CD4-positive, alpha-beta memory T cell (primary cell): ENCODE measurements at regions not wholly inside any gene's neighbourhood (a gene's known extent, or its start where the extent isn't known, plus 50 kb on each side); places are given as distances from the start of the nearest gene placed in this dataset.

ENCODE experiments used
- CTCF ChIA-PET: fragments of 350-600 bp; sonication (Branson Sonifier 250); formaldehyde crosslinking; loops from one replicate; lab custom pipeline; 2021; ENCODE audit warnings: inconsistent platforms; ENCODE audit not compliant: partially characterized antibody; lab: Charles Lee
- POLR2A ChIA-PET: fragments of 350-600 bp; sonication (Branson Sonifier 250); formaldehyde crosslinking; loops from one replicate; lab custom pipeline; 2021; ENCODE audit not compliant: partially characterized antibody; lab: Charles Lee
- DNase-seq, 5 donors: peaks; one replicate each; pipeline versions ENCODE4 v3.0.0 to v3.0.0-alpha.2; 2020 to 2022; ENCODE audit warnings: mixed read lengths in 1 of 5
- H3K27ac ChIP-seq: one replicate; pipeline ENCODE4 v1.7.0; 2013; ENCODE audit warnings: low read depth, low read length
- H3K27me3 ChIP-seq: 2 replicates; pipeline ENCODE4 v1.7.0; 2013; ENCODE audit warnings: mild to moderate bottlenecking, low read length, moderate library complexity; ENCODE audit not compliant: insufficient read depth
- H3K36me3 ChIP-seq: 2 replicates; pipeline ENCODE4 v1.7.0; 2013; ENCODE audit warnings: mild to moderate bottlenecking, low read length, moderate library complexity; ENCODE audit not compliant: insufficient read depth
- H3K4me1 ChIP-seq: 2 replicates; pipeline ENCODE4 v1.7.0; 2013; ENCODE audit warnings: mild to moderate bottlenecking, low read length, moderate library complexity; ENCODE audit not compliant: insufficient read depth
- H3K4me3 ChIP-seq, 2 donors: one replicate each; pipeline ENCODE4 v1.7.0; 2013; ENCODE audit warnings: low read length in 2 of 2, mild to moderate bottlenecking in 1 of 2
- H3K9me3 ChIP-seq, 2 donors: one replicate each; pipeline ENCODE4 v1.7.0; 2013; ENCODE audit warnings: low read length in 2 of 2, control low read depth in 1 of 2; ENCODE audit not compliant: control insufficient read depth in 1 of 2
- H3K27ac Mint-ChIP-seq, 7 donors: one replicate each; pipeline ENCODE4 v1.8.0; 2020 to 2021; ENCODE audit warnings: mixed read lengths in 7 of 7, mild to moderate bottlenecking in 6 of 7, inconsistent platforms in 3 of 7, moderate library complexity in 3 of 7
- H3K27me3 Mint-ChIP-seq, 2 donors: one replicate each; pipeline ENCODE4 v1.8.0; 2020 to 2021; ENCODE audit warnings: mixed read lengths in 2 of 2
- H3K36me3 Mint-ChIP-seq, 2 donors: one replicate each; pipeline ENCODE4 v1.8.0; 2020 to 2021; ENCODE audit warnings: mixed read lengths in 2 of 2, inconsistent platforms in 1 of 2, mild to moderate bottlenecking in 1 of 2
- H3K4me1 Mint-ChIP-seq, 4 donors: one replicate each; pipeline ENCODE4 v1.8.0; 2020 to 2021; ENCODE audit warnings: mixed read lengths in 4 of 4, mild to moderate bottlenecking in 1 of 4
- H3K4me3 Mint-ChIP-seq, 8 donors: one replicate each; pipeline ENCODE4 v1.8.0; 2020 to 2021; ENCODE audit warnings: mixed read lengths in 8 of 8, mild to moderate bottlenecking in 7 of 8, moderate library complexity in 6 of 8, inconsistent platforms in 3 of 8
- H3K9me3 Mint-ChIP-seq, 8 donors: one replicate each; pipeline ENCODE4 v1.8.0; 2020 to 2021; ENCODE audit warnings: mixed read lengths in 8 of 8, mild to moderate bottlenecking in 5 of 8, inconsistent platforms in 3 of 8, moderate library complexity in 1 of 8
- intact Hi-C: fragments of 100-400 bp; cut with micrococcal nuclease; formaldehyde crosslinking; loops from one replicate; pipeline ENCODE4 v1.15.1; 2023

DNA sequence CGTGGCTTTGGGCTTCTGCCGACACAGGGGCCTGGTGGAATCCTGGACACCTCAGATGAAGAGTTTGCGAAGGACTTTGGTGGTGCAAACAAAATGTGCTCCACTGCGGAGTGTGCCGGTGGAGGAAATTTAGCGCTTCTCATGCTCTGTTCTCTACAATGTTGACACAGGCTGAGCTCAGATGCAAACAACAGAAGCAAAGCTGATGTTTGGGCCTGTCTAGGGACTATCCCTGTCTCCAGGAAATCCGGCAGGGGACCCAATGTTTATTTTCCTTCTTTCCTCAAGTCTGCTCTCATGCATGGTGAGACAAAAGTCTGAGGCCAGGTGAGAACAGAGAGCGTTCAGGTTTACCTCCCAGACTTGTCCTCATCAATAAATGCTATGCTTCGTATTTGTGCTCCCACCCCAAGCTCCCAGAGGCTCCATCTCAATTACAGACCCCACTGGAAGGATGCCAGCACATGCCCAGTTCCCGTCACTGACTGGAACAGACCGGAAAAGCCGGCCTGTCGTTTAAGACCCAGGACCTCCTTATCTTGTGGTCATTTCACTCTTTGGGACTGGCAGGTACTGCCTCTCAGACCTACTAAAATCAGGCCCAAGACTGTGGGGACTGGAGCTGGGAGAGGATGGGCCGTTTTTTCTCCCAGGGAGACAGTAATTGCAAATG, 105.7 kb upstream of the B3GAT1 start:
- no peaks in the 10 kb centered on the region for H3K9me3 ChIP-seq
- Mint-ChIP-seq H3K4me3 (no peak overlapping the region), H3K4me1 (peaks cover 0 to 1% (median 0%) of the 10 kb centered on the region in 4 donors), H3K9me3 (peaks cover 0 to 2% (median 0%) of the 10 kb centered on the region in 8 donors), H3K27me3 (peaks cover 4 to 9% of the 10 kb centered on the region in 2 donors), H3K27ac (no peak overlapping the region), H3K36me3 (no peaks in the 10 kb centered on the region)
- no peak for DNase-seq
- POLR2A ChIA-PET: no interaction called here
- H3K27me3 ChIP-seq: no peaks in the 10 kb centered on the region
- H3K27ac ChIP-seq: no peak overlapping the region
- no peak overlapping the region for H3K4me3 ChIP-seq
- CTCF ChIA-PET: no interaction called here
- intact Hi-C loops: no loop called here
- H3K4me1 ChIP-seq: no peaks in the 10 kb centered on the region
- H3K36me3 ChIP-seq: no peaks in the 10 kb centered on the region

DNA sequence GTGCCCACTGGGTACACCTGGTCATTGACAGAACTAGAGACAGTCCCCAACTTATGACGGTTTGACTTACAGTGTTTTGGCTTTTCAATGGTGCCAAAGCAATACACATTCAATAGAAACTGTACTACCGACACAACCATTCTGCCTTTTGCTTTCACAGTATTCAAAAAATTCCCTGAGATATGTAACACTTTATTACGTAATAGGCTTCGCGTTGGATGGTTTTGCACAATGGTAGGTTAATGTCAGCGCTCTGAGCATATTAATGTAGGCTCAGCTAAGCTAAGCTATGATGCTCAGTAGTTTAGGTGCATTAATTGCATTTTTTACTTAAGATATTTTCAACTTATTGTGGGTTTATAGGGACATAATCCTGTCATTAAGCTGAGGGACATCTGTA, 105.1 kb upstream of the B3GAT1 start:
- intact Hi-C loops: no loop called here
- H3K36me3 Mint-ChIP-seq: no peaks in the 10 kb centered on the region
- H3K4me1 Mint-ChIP-seq: peaks cover 0 to 2% (median under 1%) of the 10 kb centered on the region in 4 donors
- CTCF ChIA-PET: interaction anchor here (1.4 kb wide), 1 partner anchor 10 kb away, joined by 3 read pairs; no protein-coding TSS in a partner anchor
- Histone ChIP-seq H3K27ac (no peak overlapping the region), H3K36me3 (no peaks in the 10 kb centered on the region), H3K4me1 (no peaks in the 10 kb centered on the region), H3K27me3 (no peaks in the 10 kb centered on the region), H3K9me3 (no peaks in the 10 kb centered on the region), H3K4me3 (no peak overlapping the region)
- H3K4me3 Mint-ChIP-seq: no peak overlapping the region
- POLR2A ChIA-PET: no interaction called here
- no peak overlapping the region for H3K27ac Mint-ChIP-seq
- H3K9me3 Mint-ChIP-seq: peaks cover 0 to 2% (median 0%) of the 10 kb centered on the region in 8 donors
- peaks cover 4 to 6% of the 10 kb centered on the region in 2 donors for H3K27me3 Mint-ChIP-seq
- no peak for DNase-seq

DNA sequence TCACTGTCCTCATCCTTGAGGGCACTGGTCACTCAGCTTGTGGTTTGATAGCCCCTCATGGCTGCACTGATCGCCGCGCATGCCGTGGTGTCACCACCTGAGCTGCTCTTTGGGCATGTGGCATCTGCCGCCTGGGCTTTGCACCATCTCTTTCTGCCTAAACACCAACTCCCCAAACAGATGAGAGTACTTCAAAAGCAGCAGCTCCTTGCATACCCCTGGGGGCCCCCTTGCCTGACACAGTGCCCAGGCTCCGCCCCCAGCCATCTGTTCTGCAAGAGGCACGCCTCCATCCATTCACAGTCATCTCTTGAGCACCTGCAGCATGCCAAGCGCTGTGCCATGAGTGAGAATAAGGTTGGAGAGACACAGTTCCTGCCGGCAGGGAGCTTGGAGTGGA, 104.5 kb upstream of the B3GAT1 start:
- H3K27ac ChIP-seq: no peak overlapping the region
- ChIA-PET POLR2A (no interaction called here), CTCF (interaction anchor here (1.4 kb wide), 1 partner anchor 9 kb away, joined by 3 read pairs; no protein-coding TSS in a partner anchor)
- intact Hi-C loops: no loop called here
- DNase-seq: no peak
- Mint-ChIP-seq H3K4me3 (no peak overlapping the region), H3K27me3 (peaks cover 4 to 6% of the 10 kb centered on the region in 2 donors), H3K9me3 (peaks cover 0 to 2% (median 0%) of the 10 kb centered on the region in 8 donors), H3K27ac (no peak overlapping the region), H3K4me1 (peaks cover 0 to 2% (median under 1%) of the 10 kb centered on the region in 4 donors), H3K36me3 (no peaks in the 10 kb centered on the region)
- no peaks in the 10 kb centered on the region for H3K4me1 ChIP-seq
- H3K27me3 ChIP-seq: no peaks in the 10 kb centered on the region
- H3K36me3 ChIP-seq: no peaks in the 10 kb centered on the region
- H3K9me3 ChIP-seq: no peaks in the 10 kb centered on the region
- H3K4me3 ChIP-seq: no peak overlapping the region

DNA sequence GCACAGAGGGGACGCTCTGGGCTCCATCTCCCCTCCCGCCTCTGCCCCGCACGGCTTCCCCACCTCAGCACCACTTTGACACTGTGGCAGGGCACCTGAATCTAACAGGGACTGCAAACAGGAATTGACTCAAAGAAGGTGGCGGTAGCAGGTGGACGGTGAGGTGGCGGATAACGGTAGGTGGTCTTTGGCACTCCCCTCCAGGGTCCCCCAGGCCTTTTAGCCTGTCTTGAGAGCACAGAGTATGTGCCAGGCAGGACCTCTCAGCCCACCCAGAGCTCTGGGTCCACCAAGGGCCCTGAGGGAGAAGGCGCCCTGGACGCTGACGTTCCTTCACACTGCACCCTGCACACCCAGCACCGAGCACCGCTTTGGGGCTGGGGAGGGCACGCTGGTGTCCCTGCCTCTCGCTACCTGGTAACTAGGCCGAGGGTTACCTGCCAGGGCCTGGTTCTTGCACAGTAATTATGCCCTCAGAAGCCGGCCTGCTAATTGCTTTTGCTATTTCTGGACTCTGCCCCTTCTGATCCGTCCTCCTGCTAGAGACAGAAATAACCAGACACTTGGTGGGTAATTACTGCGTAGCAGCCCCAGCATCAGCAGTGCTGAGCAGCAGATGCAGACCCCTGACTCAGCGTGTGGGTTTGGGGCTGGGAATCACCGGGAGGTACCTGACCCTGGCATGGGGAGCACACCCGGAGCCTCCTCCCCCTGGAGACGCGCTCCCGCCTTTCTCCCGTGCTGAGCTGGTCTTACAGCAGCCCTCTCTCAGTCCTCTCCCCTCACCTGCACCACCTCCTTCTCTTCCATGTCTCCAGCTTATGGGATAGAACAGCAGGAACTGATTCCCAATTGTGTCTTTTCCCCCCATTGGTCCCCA, 103.3 kb upstream of the B3GAT1 start:
- peaks cover 5 to 6% of the 10 kb centered on the region in 2 donors for H3K27me3 Mint-ChIP-seq
- H3K4me3 Mint-ChIP-seq: no peak overlapping the region
- no peak overlapping the region for H3K27ac ChIP-seq
- intact Hi-C loops: no loop called here
- no peak overlapping the region for H3K4me3 ChIP-seq
- peaks cover 0 to 2% (median 0%) of the 10 kb centered on the region in 8 donors for H3K9me3 Mint-ChIP-seq
- no peaks in the 10 kb centered on the region for H3K9me3 ChIP-seq
- H3K4me1 Mint-ChIP-seq: peaks cover 0 to 2% (median under 1%) of the 10 kb centered on the region in 4 donors
- POLR2A ChIA-PET: no interaction called here
- H3K27me3 ChIP-seq: no peaks in the 10 kb centered on the region
- CTCF ChIA-PET: no interaction called here
- no peak for DNase-seq
- H3K36me3 ChIP-seq: no peaks in the 10 kb centered on the region
- H3K36me3 Mint-ChIP-seq: no peaks in the 10 kb centered on the region
- no peaks in the 10 kb centered on the region for H3K4me1 ChIP-seq
- H3K27ac Mint-ChIP-seq: no peak overlapping the region

DNA sequence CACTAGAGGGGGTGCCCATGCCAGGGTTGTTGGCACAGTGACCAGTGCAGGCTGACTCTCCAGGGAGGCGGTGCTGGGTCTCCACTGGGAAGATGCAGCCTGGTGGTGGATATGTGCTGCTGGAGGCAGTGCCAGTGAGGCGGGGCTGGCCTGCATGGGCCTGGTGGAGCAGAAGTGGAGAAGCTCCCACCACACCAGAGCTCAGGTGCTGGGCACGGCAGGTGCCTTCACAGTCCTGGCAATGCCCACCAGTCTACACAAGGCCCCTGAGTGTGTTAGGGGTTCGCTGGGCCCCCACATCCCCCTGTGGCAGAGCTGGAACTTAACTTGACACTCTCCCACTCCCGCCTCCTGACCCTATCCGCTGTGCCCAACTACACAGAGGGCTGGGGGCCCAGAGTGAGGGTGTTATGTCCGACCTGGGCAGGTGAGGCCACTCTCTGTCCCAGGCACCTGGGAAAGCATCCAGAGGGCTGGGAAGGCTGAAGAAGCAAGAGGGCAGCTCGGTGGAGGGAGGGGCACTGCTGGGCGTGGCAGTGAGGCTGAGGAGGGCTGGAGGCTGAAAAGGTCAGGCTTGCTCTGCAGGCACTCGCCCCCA, 102.4 kb upstream of the B3GAT1 start:
- Histone ChIP-seq H3K4me3 (no peak overlapping the region), H3K27ac (no peak overlapping the region), H3K4me1 (no peaks in the 10 kb centered on the region), H3K9me3 (no peaks in the 10 kb centered on the region), H3K27me3 (no peaks in the 10 kb centered on the region), H3K36me3 (no peaks in the 10 kb centered on the region)
- Mint-ChIP-seq H3K4me1 (peaks cover 0 to 2% (median under 1%) of the 10 kb centered on the region in 4 donors), H3K36me3 (no peaks in the 10 kb centered on the region), H3K4me3 (no peak overlapping the region), H3K27me3 (peaks cover 5 to 6% of the 10 kb centered on the region in 2 donors), H3K9me3 (peaks cover 0 to 2% (median 0%) of the 10 kb centered on the region in 8 donors), H3K27ac (peak overlapping the region in 1 of 7 donors; percentile 61)
- DNase-seq: no peak
- POLR2A ChIA-PET: no interaction called here
- CTCF ChIA-PET: no interaction called here
- intact Hi-C loops: no loop called here

DNA sequence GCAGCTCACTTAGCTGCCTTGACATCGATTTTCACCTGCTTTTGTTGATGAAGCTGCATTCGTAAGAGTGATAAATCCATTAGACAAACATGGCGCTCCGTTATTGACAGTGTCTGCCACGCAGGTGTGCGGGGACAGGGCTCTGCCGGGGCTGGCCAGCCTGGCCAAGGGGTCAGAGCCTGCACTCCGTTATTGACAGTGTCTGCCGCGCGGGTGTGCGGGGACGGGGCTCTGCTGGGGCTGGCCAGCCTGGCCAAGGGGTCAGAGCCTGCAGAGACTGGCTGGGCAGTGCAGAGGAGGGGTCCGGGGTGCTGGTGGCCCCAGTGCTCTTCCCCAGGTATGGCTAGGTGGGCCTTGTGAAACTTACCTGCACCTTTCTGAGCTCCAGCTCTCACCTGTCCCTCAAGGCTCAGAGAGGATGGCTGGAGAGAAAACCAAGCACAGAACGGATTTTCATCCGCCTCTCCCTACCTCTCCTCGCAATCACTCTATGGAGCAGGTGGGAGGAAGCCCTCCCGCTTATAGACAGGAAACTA, 101.6 kb upstream of the B3GAT1 start:
- H3K9me3 Mint-ChIP-seq: peaks cover 0 to 2% (median 0%) of the 10 kb centered on the region in 8 donors
- Histone ChIP-seq H3K9me3 (no peaks in the 10 kb centered on the region), H3K36me3 (no peaks in the 10 kb centered on the region), H3K4me1 (no peaks in the 10 kb centered on the region), H3K4me3 (no peak overlapping the region), H3K27me3 (no peaks in the 10 kb centered on the region), H3K27ac (no peak overlapping the region)
- intact Hi-C loops: no loop called here
- no peak overlapping the region for H3K4me3 Mint-ChIP-seq
- no peaks in the 10 kb centered on the region for H3K36me3 Mint-ChIP-seq
- ChIA-PET CTCF (no interaction called here), POLR2A (no interaction called here)
- no peak for DNase-seq
- H3K27ac Mint-ChIP-seq: no peak overlapping the region
- peaks cover 0 to 2% (median 0%) of the 10 kb centered on the region in 4 donors for H3K4me1 Mint-ChIP-seq
- H3K27me3 Mint-ChIP-seq: peaks cover 5 to 6% of the 10 kb centered on the region in 2 donors
